HepG2 (cell line): ENCODE measurements at regions not wholly inside any gene's neighbourhood (a gene's known extent, or its start where the extent isn't known, plus 50 kb on each side); places are given as distances from the start of the nearest gene placed in this dataset.

Experiments used
- ATAC-seq: fragments of 200-7000 bp; cut with Tn5 transposase; 3 replicates; pipeline ENCODE4 v1.9.1; 2020; ENCODE audit warnings: mild to moderate bottlenecking, moderate library complexity
- BruUV-seq: library from RNA; stranded (reverse); fragments of 400-500 nt; replicated peaks from 2 replicates; lab custom pipeline; 2021; lab: Mats Ljungman, UMichigan
- CTCF ChIA-PET: fragments of 300-600 bp; formaldehyde crosslinking; extraction: SDS; loops from one replicate; lab custom pipeline; 2021; ENCODE audit warnings: low total read pairs, inconsistent platforms, low intra/inter-chr PET ratio; lab: Yijun Ruan, JAX
- POLR2A ChIA-PET: fragments of 350-600 bp; sonication (Branson Sonifier 250); formaldehyde crosslinking; loops from one replicate; lab custom pipeline; 2020; ENCODE audit warnings: antibody characterized with exemption, inconsistent platforms; lab: Yijun Ruan, JAX
- DNase-seq: peaks from one replicate; pipeline ENCODE4 v3.0.0-alpha.2; 2015; ENCODE audit warnings: low spot score
- FAIRE-seq: peaks from 3 replicates; lab custom pipeline; 2011; peaks lifted over from hg19 to GRCh38; lab: Jason Lieb, UNC
- H2AFZ ChIP-seq: one replicate; pipeline ENCODE4 v1.6.1; 2011; ENCODE audit warnings: low read length, inconsistent platforms
- H3K27ac ChIP-seq: fragments of 300-600 bp; 3 replicates; pipeline ENCODE4 v1.8.0; 2011; ENCODE audit warnings: mixed run types, mild to moderate bottlenecking, mixed read lengths, low read length, inconsistent platforms; ENCODE audit not compliant: insufficient read depth; ENCODE audit errors: extremely low read length
- H3K27me3 ChIP-seq, 2 experiments: fragments of 200-600 bp in 1 of 2; 2 replicates in 1 of 2; 3 replicates in 1 of 2; pipeline versions ENCODE4 v1.6.0 to v1.8.0; 2011; ENCODE audit warnings: low read length in 2 of 2, mild to moderate bottlenecking in 2 of 2, moderate library complexity in 2 of 2, inconsistent platforms in 1 of 2; ENCODE audit not compliant: insufficient read depth in 2 of 2, control insufficient read depth in 1 of 2
- H3K36me3 ChIP-seq, 2 experiments: fragments of 200-600 bp in 1 of 2; replicated peaks in 1 of 2; 2 replicates in 1 of 2; 3 replicates in 1 of 2; pipeline versions ENCODE4 v1.5.1 to v1.8.0; 2011; ENCODE audit warnings: low read length in 2 of 2, inconsistent platforms in 1 of 2; ENCODE audit not compliant: insufficient read depth in 2 of 2, control insufficient read depth in 1 of 2
- H3K4me1 ChIP-seq: 2 replicates; pipeline ENCODE4 v1.5.1; 2012; ENCODE audit warnings: low read length, inconsistent platforms; ENCODE audit not compliant: insufficient read depth
- H3K4me2 ChIP-seq: 2 replicates; pipeline ENCODE4 v1.6.0; 2011; ENCODE audit warnings: low read depth, low read length, inconsistent platforms
- H3K4me3 ChIP-seq, 3 experiments: fragments of 200-600 bp in 1 of 3; sonication (generic), shearing (Covaris generic) in 1 of 3; replicated peaks in 1 of 3; 2 replicates each; pipeline ENCODE4 v1.5.1; 2011 to 2016; ENCODE audit warnings: low read length in 3 of 3, inconsistent platforms in 2 of 3, low read depth in 2 of 3, mild to moderate bottlenecking in 2 of 3, control low read depth in 1 of 3, mixed read lengths in 1 of 3; ENCODE audit not compliant: insufficient read depth in 1 of 3
- H3K79me2 ChIP-seq: one replicate; pipeline ENCODE4 v1.6.1; 2011; ENCODE audit warnings: low read length, inconsistent platforms; ENCODE audit not compliant: insufficient read depth
- H3K9ac ChIP-seq: 2 replicates; pipeline ENCODE4 v1.6.0; 2011; ENCODE audit warnings: mild to moderate bottlenecking, low read depth, low read length, inconsistent platforms; ENCODE audit not compliant: insufficient read depth
- H3K9me3 ChIP-seq: 2 replicates; pipeline ENCODE4 v1.5.1; 2012; ENCODE audit warnings: mild to moderate bottlenecking, low read length
- H4K20me1 ChIP-seq: 2 replicates; pipeline ENCODE4 v1.6.0; 2011; ENCODE audit warnings: inconsistent platforms, mild to moderate bottlenecking, low read length, moderate library complexity; ENCODE audit not compliant: insufficient read depth
- ETV6 ChIP-seq: sonication (generic); formaldehyde crosslinking; conservative IDR thresholded peaks from 2 replicates; pipeline ENCODE4 v1.4.0; 2020; ENCODE audit warnings: missing genetic modification reagents
- MED8 ChIP-seq: sonication (generic); formaldehyde crosslinking; IDR thresholded peaks from 2 replicates; pipeline ENCODE4 v1.8.1; 2023; ENCODE audit warnings: mild to moderate bottlenecking, missing genetic modification reagents; ENCODE audit not compliant: insufficient replicate concordance
- ZNF350 ChIP-seq: sonication (generic); formaldehyde crosslinking; IDR thresholded peaks from 2 replicates; pipeline ENCODE4 v1.4.0; 2020; ENCODE audit warnings: mild to moderate bottlenecking, low read depth, missing genetic modification reagents, borderline replicate concordance
- WGBS: methylation state at CpG from one replicate; pipeline ENCODE4 v1.1.6; 2017; ENCODE audit warnings: low lambda C conversion rate; 5-methylcytosine and 5-hydroxymethylcytosine counted together
- in situ Hi-C: cut with HindIII; loops from 2 replicates; pipeline ENCODE4 v1.10.0; 2017; ENCODE audit warnings: low pct_unique_long_range_greater_than_20kb; ENCODE audit not compliant: extremely low pct_ligation_motif_present
- intact Hi-C: fragments of 100-400 bp; cut with micrococcal nuclease; formaldehyde crosslinking; loops from one replicate; pipeline ENCODE4 v1.10.0; 2022; ENCODE audit not compliant: unreplicated experiment
- TF ChIP-seq, protein P1 (sequence below): fragments of 450-650 bp; IDR thresholded peaks from 2 replicates; pipeline ENCODE4 v1.6.1; 2017
- TF ChIP-seq, protein P2 (sequence below): sonication (generic); formaldehyde crosslinking; IDR thresholded peaks from 2 replicates; pipeline ENCODE4 v1.9.0; 2021; ENCODE audit warnings: missing genetic modification reagents, borderline replicate concordance

GRCh38 chr7:10146271-10146670 lies 827.4 kb upstream of the PHF14 start (continued):
- TF ChIP-seq, protein P1, sequence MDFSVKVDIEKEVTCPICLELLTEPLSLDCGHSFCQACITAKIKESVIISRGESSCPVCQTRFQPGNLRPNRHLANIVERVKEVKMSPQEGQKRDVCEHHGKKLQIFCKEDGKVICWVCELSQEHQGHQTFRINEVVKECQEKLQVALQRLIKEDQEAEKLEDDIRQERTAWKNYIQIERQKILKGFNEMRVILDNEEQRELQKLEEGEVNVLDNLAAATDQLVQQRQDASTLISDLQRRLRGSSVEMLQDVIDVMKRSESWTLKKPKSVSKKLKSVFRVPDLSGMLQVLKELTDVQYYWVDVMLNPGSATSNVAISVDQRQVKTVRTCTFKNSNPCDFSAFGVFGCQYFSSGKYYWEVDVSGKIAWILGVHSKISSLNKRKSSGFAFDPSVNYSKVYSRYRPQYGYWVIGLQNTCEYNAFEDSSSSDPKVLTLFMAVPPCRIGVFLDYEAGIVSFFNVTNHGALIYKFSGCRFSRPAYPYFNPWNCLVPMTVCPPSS: no peak
- TF ChIP-seq, all 625 proteins: peak for 0

DNA sequence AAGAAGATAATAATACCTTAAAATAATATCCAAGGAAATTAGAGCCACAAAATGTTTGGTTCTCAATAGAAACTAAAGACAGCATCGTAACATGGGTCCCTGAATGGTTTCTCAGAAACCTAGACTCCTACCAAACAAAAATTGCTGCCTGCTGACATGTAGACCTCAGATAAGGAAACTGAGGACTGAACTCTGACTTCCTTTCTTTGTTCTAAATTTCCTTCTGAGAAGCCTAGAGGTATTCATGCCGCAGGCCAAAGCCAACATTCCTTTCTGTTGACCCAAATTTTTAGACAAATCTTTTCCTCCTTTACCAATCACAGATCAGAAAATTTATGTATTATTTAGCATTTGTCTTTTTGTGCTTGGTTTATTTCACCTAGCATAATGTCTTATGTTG lies 816.7 kb upstream of the PHF14 start:
- Histone ChIP-seq H3K4me3 (no peak overlapping the region), H3K4me2 (no peak overlapping the region), H3K9me3 (peaks cover 62% of the 10 kb centered on the region), H2AFZ (no peak overlapping the region), H3K27ac (no peak overlapping the region), H3K27me3 (no peaks in the 10 kb centered on the region), H4K20me1 (no peaks in the 10 kb centered on the region), H3K9ac (no peak overlapping the region), H3K79me2 (no peaks in the 10 kb centered on the region), H3K36me3 (no peaks in the 10 kb centered on the region), H3K4me1 (no peaks in the 10 kb centered on the region)
- no TSS peak for BruUV-seq
- CTCF ChIA-PET: no interaction called here
- DNase-seq (no peak), ATAC-seq (no peak), FAIRE-seq (no peak)
- POLR2A ChIA-PET: no interaction called here
- in situ Hi-C loops: no loop called here
- TF ChIP-seq, protein P2, sequence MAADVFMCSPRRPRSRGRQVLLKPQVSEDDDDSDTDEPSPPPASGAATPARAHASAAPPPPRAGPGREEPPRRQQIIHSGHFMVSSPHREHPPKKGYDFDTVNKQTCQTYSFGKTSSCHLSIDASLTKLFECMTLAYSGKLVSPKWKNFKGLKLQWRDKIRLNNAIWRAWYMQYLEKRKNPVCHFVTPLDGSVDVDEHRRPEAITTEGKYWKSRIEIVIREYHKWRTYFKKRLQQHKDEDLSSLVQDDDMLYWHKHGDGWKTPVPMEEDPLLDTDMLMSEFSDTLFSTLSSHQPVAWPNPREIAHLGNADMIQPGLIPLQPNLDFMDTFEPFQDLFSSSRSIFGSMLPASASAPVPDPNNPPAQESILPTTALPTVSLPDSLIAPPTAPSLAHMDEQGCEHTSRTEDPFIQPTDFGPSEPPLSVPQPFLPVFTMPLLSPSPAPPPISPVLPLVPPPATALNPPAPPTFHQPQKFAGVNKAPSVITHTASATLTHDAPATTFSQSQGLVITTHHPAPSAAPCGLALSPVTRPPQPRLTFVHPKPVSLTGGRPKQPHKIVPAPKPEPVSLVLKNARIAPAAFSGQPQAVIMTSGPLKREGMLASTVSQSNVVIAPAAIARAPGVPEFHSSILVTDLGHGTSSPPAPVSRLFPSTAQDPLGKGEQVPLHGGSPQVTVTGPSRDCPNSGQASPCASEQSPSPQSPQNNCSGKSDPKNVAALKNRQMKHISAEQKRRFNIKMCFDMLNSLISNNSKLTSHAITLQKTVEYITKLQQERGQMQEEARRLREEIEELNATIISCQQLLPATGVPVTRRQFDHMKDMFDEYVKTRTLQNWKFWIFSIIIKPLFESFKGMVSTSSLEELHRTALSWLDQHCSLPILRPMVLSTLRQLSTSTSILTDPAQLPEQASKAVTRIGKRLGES (CRISPR knock-in tag): no peak
- TF ChIP-seq ZNF350 (no peak), MED8 (CRISPR knock-in tag) (no peak), ETV6 (CRISPR knock-in tag) (no peak)
- 0% methylated on average over 2 of the region's 2 CpGs for WGBS
- intact Hi-C loops: no loop called here
